GOT3 (cell line): ENCODE measurements at regions not wholly inside any gene's neighbourhood (a gene's known extent, or its start where the extent isn't known, plus 50 kb on each side); places are given as distances from the start of the nearest gene placed in this dataset.
"Not testable (repeated sequence)": the region's sequence is repeated elsewhere in the genome, so short reads cannot be mapped to it uniquely, and the experiment has no call there.

ENCODE experiments used
- DNase-seq: peaks from one replicate; lab custom pipeline; 2025; ENCODE audit warnings: mixed read lengths; lab: John Stamatoyannopoulos, UW

- DNase-seq = no peak
Observed at GRCh38 chr7:91355695-91356435, 91.6 kb downstream of the FZD1 start.

- DNase-seq = no peak
Observed at GRCh38 chr7:91356915-91357314, 92.7 kb downstream of the FZD1 start.

- DNase-seq = no peak
Observed at GRCh38 chr7:91357379-91357778, 93.1 kb downstream of the FZD1 start.

- no peak for DNase-seq
Observed at GRCh38 chr7:91357901-91358300, 93.7 kb downstream of the FZD1 start.

- no peak for DNase-seq
Observed at GRCh38 chr7:91358303-91358702, 94.1 kb downstream of the FZD1 start.

GRCh38 chr7:91365097-91365496 lies 100.9 kb downstream of the FZD1 start:
- not testable (repeated sequence) for DNase-seq

GRCh38 chr7:91366091-91366490 lies 101.9 kb downstream of the FZD1 start:
- DNase-seq = no peak

- no peak for DNase-seq
Observed at GRCh38 chr7:91367812-91368578, 103.8 kb downstream of the FZD1 start.

- DNase-seq = no peak
Observed at GRCh38 chr7:91372323-91372722, 108.1 kb downstream of the FZD1 start.

- DNase-seq = no peak
Observed at GRCh38 chr7:91373111-91373800, 109.0 kb downstream of the FZD1 start.

GRCh38 chr7:91374321-91374989 lies 110.2 kb downstream of the FZD1 start:
- no peak for DNase-seq

GRCh38 chr7:91375378-91375777 lies 111.1 kb downstream of the FZD1 start:
- DNase-seq = no peak

GRCh38 chr7:91378131-91378530 lies 113.9 kb downstream of the FZD1 start:
- no peak for DNase-seq

GRCh38 chr7:91379236-91379635 lies 115.0 kb downstream of the FZD1 start:
- no peak for DNase-seq

- no peak for DNase-seq
Observed at GRCh38 chr7:91379991-91380390, 115.8 kb downstream of the FZD1 start.

- no peak for DNase-seq
Observed at GRCh38 chr7:91383053-91383904, 119.0 kb downstream of the FZD1 start.

- DNase-seq = no peak
Observed at GRCh38 chr7:91383905-91384274, 119.7 kb downstream of the FZD1 start.

- DNase-seq = not testable (repeated sequence)
Observed at GRCh38 chr7:91394757-91395156, 130.5 kb downstream of the FZD1 start.

- DNase-seq = not testable (repeated sequence)
Observed at GRCh38 chr7:91395313-91395712, 131.1 kb downstream of the FZD1 start.

GRCh38 chr7:91397096-91397495 lies 132.9 kb downstream of the FZD1 start:
- DNase-seq = no peak

- DNase-seq = no peak
Observed at GRCh38 chr7:91397612-91398011, 133.4 kb downstream of the FZD1 start.
